ENCODE measurements at regions not wholly inside any gene's neighbourhood (a gene's known extent, or its start where the extent isn't known, plus 50 kb on each side); places are given as distances from the start of the nearest gene placed in this dataset.
"Not testable (repeated sequence)": the region's sequence is repeated elsewhere in the genome, so short reads cannot be mapped to it uniquely, and the experiment has no call there.

DNA sequence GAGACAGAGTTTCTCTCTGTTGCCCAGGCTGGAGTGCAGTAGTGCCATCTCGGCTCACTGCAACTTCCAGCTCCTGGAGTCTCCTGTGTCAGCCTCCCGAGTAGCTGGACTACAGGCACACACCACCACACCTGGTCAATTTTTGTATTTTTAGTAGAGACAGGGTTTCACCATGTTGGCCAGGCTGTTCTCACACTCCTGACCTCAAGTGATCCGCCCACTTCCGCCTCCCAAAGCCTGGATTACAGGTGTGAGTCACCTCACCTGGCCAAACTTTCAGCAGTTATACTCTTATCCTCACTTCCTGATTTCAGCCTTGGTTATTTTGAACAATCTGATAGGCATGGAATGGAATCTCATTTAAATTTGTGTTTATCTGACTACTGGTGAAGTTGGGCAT lies 763.0 kb upstream of the TMEM132C start:
- DNase-seq; intact Hi-C loops (cut with DNase I): not testable (repeated sequence)

GRCh38 chr12:127504874-127505273 lies 762.1 kb upstream of the TMEM132C start:
- no peak for DNase-seq
- intact Hi-C loops (cut with DNase I) = no loop called here

DNA sequence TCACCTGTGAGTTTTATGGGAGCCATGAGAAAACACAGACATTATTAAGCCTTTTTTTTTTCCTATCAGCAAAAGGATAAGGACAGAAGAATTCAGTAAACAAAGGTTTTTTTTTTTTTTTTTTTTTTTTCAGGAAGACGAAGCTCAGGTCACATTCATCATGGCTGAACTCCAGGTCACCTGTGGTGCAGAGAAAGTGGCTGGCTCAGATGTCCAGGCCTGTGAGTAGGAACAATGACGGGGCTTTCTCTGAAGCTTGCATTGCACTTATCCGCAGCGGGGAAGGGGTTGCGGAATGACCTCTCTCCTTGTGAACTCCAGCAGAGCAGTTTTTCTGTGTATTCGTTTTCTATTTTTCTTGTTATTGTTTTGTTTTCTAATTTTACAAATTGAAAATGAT lies 759.6 kb upstream of the TMEM132C start:
- intact Hi-C loops (cut with DNase I) = no loop called here
- DNase-seq = no peak

DNA sequence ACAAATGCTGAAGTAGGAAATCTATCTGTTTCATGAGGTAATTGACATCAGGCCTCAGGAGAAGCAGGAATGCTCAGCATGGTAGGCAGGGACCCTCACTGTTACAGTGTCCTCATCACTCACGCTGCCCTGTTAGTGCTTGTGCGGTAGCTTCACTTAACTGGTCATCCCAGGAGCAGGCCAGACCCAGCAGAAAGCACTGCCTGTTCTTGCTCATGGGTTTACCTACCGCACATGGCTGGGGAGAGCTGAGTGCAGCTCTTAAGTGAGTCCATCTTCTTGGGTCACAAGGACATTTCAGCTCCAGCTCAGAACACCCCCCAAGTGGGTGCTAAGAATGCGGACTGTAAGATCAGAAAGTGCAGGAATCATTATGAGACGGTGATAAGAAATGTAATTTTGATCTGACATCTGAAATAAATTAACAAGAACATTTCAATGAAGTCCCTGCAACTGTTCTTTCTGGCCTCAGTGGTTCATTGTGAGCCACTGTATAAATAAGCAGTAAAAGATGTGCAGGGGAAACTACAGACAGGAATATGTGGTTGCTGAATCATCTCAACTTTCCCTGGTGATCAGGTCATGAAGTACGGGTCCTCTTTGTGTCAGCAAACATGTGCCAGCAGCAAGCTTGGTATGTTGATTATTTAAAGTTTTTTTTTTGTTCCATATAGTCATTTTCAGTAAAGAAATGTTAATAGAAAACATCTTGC lies 757.7 kb upstream of the TMEM132C start:
- intact Hi-C loops (cut with DNase I) = no loop called here
- DNase-seq = no peak

GRCh38 chr12:127515941-127516340 lies 751.0 kb upstream of the TMEM132C start:
- intact Hi-C loops (cut with DNase I) = no loop called here
- DNase-seq = no peak

GRCh38 chr12:127516467-127516866 lies 750.5 kb upstream of the TMEM132C start:
- no peak for DNase-seq
- intact Hi-C loops (cut with DNase I) = no loop called here

DNA sequence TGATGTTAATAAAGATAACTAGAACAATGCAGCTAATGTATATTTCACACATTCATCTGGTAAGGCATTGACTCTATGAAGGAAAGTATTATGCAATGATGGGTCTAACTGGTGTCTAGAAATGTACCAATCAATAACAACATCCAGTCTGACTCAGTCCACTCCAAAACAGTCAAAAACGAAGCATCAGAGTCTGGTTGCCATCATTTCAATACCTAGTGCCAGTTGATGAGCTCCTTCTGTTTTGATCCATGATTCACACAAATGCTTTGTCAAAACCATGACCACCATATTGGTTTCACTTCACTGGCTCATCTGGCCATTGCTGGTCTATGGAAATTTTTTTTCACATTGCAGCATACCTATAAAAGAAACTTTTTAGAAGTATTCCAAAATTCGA lies 747.2 kb upstream of the TMEM132C start:
- intact Hi-C loops (cut with DNase I) = no loop called here

GRCh38 chr12:127526925-127527324 lies 740.0 kb upstream of the TMEM132C start:
- DNase-seq = no peak
- intact Hi-C loops (cut with DNase I) = no loop called here

More for the DNA sequence above, 747.2 kb upstream of the TMEM132C start:
- no peak for DNase-seq

DNA sequence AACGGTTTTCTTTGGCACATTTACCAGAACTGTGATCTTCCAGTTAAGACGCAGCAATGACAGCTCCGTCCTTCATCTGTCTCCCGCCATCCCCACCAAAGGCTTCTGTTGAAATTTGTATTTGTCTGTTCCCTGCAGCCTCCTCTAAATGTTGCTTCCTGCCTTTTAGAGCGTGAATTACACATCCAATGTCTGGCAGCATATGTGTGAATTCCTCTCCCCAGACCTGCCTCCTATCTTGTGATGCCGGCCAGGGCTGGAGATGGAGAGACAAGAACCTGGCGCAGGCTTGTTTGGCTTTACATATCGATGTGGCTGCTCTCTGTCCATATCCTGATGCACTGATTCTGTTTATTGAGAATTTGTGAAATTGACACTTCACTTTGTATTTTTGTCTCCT lies 738.4 kb upstream of the TMEM132C start:
- intact Hi-C loops (cut with DNase I) = no loop called here
- DNase-seq = no peak

GRCh38 chr12:127531542-127531941 lies 735.4 kb upstream of the TMEM132C start:
- intact Hi-C loops (cut with DNase I) = no loop called here
- DNase-seq = no peak

- DNase-seq = no peak
- intact Hi-C loops (cut with DNase I) = no loop called here
Measured at GRCh38 chr12:127533353-127533752, 733.6 kb upstream of the TMEM132C start.

- no peak for DNase-seq
- intact Hi-C loops (cut with DNase I) = no loop called here
Measured at GRCh38 chr12:127536833-127537428, 730.0 kb upstream of the TMEM132C start.

DNA sequence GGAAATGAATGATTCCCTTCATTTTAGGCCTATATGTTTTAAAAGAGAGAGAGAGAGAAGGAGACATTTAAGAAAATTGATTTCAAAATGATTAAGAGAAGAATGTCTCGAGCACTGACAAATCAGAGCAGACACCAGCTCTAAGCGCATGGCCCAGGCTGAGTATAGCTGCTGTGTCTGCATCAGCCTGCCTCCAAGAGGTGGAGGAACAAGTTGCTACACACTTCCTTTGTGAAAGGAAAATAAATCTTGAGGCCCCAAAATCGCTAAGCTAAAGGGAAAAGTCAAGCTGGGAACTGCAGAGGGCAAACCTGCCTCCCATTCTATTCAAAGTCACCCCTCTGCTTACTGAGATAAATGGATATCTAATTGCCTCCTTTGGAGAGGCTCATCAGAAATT lies 728.7 kb upstream of the TMEM132C start:
- peak in 1 of 10 donors; percentile 34 for DNase-seq
- intact Hi-C loops (cut with DNase I) = no loop called here

DNA sequence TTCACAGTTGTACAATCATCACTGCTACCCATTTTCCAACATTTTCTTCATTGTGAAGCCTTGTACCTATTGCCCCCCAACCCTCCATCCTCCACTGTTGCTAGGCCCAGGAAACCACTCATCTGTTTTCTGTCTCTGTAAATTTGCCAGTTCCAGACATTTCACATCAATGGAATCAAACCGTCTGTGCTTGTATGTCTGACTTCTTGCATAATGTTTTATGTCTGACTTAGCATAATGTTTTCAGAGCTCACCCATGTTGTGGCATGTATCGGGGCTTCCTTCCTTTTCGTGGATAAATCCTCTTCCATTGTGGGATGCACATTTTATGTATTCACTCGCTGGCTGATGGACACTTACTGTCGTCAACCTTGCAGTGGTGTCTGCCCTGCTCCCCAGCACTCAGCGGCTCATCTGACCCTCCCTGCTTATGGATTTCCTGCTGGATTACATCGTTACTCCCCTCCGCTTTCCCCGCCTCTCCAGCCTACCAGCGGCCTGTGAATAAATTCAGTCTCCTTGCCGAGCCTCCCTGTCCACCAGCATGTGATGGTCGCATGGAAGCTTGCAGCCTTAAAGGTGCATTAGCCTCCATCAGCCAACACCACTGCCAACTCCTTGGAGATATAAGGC lies 727.6 kb upstream of the TMEM132C start:
- intact Hi-C loops (cut with DNase I) = no loop called here
- peak in 1 of 10 donors; percentile 52 for DNase-seq

- peak in 1 of 10 donors; percentile 43 for DNase-seq
- intact Hi-C loops (cut with DNase I) = no loop called here
Measured at GRCh38 chr12:127542391-127542790, 724.6 kb upstream of the TMEM132C start.

DNA sequence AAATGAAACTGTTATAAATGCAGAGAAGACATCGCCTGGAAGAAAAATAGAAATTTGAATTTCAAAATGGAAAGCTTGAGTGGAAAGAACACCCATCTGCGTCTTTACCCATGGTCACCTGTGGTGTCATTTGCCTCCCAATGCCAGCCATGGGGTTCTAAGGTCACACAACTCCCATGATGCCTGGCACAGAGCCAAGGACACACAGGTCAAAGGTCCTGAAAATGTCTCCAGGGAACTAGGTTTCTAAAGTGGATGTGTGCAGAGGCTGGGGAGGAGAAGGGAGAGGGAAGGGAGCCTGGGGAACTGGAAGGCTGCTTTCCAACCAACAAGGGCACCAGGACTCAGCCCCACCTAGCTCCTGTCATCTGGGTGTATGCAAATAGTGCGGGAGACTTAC lies 724.0 kb upstream of the TMEM132C start:
- DNase-seq = no peak
- intact Hi-C loops (cut with DNase I) = no loop called here

DNA sequence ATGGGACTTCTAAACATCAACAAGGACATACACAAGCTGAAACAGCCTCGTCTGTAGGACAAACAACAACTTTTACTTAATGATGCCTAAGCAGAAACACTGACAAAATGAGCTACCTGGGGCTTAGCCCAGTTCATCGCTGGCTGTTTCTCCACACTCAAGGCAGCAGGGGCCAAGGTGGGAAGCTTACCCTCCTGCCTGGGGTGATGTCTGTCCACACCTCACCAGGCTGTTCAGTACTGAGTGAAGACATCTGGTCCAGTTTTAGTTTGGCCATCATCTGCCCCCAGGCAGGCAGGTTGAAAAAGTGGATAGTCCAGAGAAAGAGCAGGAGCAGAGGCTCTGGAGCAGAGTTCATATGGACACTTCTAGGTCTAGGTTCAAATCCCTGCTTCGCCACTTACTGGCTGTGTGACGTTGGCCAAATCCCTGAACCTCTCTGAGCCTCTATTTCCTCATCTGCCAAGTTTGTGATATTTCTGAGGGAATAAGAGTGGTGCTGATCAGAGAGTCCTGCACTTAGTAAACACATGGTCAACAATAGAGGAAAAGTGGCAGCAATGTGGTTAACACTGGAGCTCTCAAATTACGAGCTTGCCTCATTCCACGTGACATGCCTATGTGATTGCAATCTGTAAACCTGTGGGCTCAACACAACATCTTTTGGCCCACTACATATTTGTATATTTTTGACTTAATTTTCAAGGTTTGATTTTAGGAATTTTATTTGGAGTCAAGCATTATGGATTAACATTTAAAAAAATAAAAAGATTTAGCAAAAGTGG lies 720.1 kb upstream of the TMEM132C start:
- DNase-seq = peak in 1 of 10 donors; percentile 55
- intact Hi-C loops (cut with DNase I) = no loop called here

DNA sequence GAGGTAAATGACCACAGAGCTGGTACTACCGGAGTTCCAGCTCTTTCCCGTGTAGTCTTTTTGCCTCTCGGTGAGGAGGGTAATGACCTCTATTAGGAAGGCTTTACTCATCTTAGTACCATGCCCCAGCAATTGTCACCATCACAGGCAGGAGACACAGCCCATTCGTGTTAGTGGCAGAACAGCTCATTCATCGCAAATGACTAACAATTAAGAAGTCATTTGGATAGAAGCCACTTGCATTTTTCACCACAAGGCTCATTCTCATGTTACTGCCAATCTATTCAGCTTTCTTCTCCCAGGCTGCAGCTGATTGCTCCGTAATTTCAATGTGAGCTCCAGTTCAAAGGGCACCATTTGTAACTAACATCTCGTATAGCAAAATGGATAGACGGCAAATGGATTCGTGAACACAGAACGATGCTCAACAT lies 718.8 kb upstream of the TMEM132C start:
- DNase-seq = no peak

GRCh38 chr12:127550271-127550670 lies 716.7 kb upstream of the TMEM132C start:
- intact Hi-C loops (cut with DNase I) = no loop called here
- no peak for DNase-seq

More for the DNA sequence above, 718.8 kb upstream of the TMEM132C start:
- intact Hi-C loops (cut with DNase I) = no loop called here

GRCh38 chr12:127552838-127553237 lies 714.1 kb upstream of the TMEM132C start:
- intact Hi-C loops (cut with DNase I) = no loop called here
- DNase-seq = no peak

DNA sequence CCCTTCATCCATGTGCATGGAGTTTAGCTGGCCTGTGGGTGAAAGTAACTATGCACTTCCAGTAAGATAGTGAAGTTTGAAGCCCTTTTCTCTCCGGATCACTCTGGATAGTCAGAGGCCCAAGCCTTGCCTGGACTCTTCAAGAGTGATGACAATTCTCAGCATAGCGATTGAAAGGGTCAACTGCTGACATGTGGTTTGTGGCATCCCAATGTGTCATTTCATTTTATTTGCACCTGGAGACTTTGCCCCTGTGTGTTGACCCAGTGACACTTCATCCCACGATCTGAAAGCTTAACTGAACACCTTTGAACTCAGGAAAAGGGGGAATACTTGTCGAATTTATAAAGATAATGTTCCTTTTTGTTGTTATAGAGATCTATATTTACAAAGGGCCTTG lies 711.9 kb upstream of the TMEM132C start:
- intact Hi-C loops (cut with DNase I) = no loop called here
- DNase-seq = no peak
